Endothelial cell (in vitro differentiated cells): ENCODE measurements at regions not wholly inside any gene's neighbourhood (a gene's known extent, or its start where the extent isn't known, plus 50 kb on each side); places are given as distances from the start of the nearest gene placed in this dataset.
"Not testable (repeated sequence)": the region's sequence is repeated elsewhere in the genome, so short reads cannot be mapped to it uniquely, and the experiment has no call there.

ENCODE experiments used
- DNase-seq: peaks from one replicate; pipeline ENCODE4 v3.0.0; 2021; ENCODE audit warnings: low spot score
- H3K27ac Mint-ChIP-seq: one replicate; pipeline ENCODE4 v1.8.0; 2021; ENCODE audit warnings: mixed read lengths, inconsistent platforms; ENCODE audit not compliant: unreplicated experiment
- H3K27me3 Mint-ChIP-seq: one replicate; pipeline ENCODE4 v1.8.0; 2021; ENCODE audit warnings: mild to moderate bottlenecking, moderate library complexity, mixed read lengths, inconsistent platforms; ENCODE audit not compliant: unreplicated experiment
- H3K36me3 Mint-ChIP-seq: one replicate; pipeline ENCODE4 v1.8.0; 2021; ENCODE audit warnings: mild to moderate bottlenecking, low read depth, mixed read lengths, inconsistent platforms; ENCODE audit not compliant: unreplicated experiment
- H3K4me1 Mint-ChIP-seq: one replicate; pipeline ENCODE4 v1.8.0; 2021; ENCODE audit warnings: mild to moderate bottlenecking, mixed read lengths, inconsistent platforms; ENCODE audit not compliant: unreplicated experiment
- H3K4me3 Mint-ChIP-seq: one replicate; pipeline ENCODE4 v1.8.0; 2021; ENCODE audit warnings: mild to moderate bottlenecking, mixed read lengths, inconsistent platforms; ENCODE audit not compliant: unreplicated experiment
- H3K9me3 Mint-ChIP-seq: one replicate; pipeline ENCODE4 v1.8.0; 2021; ENCODE audit warnings: mixed read lengths, inconsistent platforms; ENCODE audit not compliant: unreplicated experiment
- TF ChIP-seq, protein P1 (sequence below): fragments of 200-600 bp; sonication (generic); IDR thresholded peaks from one replicate; pipeline ENCODE4 v1.5.0; 2021; ENCODE audit warnings: antibody characterized with exemption; ENCODE audit not compliant: unreplicated experiment

DNA sequence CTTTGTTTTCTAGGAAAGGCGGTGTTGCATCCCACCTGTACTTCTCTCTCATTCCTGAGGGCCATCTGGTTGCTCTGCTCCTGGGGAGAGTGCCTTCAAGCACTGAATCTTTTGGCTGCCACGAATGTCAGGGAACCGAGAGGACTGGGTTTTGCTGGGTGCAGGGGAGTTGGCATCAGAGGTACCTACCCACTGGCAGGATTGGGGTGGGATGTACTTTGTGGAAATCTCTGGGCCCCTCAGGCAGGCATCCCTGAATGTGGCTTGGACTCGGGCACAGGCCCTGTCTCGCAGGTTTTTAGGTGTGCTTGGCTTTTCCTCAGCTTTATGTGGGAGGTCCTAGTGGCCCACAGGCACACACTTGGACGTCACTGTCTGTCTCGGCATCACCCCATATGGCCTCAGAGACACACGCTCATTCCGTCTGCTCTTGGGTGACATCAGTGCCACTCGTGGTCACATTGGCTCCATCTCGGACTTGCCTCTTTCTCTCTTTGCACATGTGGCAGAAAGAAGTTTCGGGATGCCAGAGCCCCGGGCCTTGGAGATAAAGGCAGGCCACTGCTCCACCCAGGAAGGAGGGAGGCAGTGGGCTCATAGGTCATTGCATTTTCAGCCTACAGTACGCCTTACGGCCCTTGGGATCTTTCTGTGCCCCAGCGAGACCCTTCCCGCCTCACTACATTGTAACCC, 325.6 kb downstream of the ZNF716 start:
- DNase-seq, result no peak
- peaks cover 26% of the 10 kb centered on the region for H3K36me3 Mint-ChIP-seq
- H3K4me3 Mint-ChIP-seq, result no peak overlapping the region
- H3K4me1 Mint-ChIP-seq, result peaks cover 1% of the 10 kb centered on the region
- peaks cover 19% of the 10 kb centered on the region for H3K27me3 Mint-ChIP-seq
- H3K27ac Mint-ChIP-seq, result no peak overlapping the region
- peaks cover 65% of the 10 kb centered on the region for H3K9me3 Mint-ChIP-seq
- TF ChIP-seq, protein P1, sequence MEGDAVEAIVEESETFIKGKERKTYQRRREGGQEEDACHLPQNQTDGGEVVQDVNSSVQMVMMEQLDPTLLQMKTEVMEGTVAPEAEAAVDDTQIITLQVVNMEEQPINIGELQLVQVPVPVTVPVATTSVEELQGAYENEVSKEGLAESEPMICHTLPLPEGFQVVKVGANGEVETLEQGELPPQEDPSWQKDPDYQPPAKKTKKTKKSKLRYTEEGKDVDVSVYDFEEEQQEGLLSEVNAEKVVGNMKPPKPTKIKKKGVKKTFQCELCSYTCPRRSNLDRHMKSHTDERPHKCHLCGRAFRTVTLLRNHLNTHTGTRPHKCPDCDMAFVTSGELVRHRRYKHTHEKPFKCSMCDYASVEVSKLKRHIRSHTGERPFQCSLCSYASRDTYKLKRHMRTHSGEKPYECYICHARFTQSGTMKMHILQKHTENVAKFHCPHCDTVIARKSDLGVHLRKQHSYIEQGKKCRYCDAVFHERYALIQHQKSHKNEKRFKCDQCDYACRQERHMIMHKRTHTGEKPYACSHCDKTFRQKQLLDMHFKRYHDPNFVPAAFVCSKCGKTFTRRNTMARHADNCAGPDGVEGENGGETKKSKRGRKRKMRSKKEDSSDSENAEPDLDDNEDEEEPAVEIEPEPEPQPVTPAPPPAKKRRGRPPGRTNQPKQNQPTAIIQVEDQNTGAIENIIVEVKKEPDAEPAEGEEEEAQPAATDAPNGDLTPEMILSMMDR, result no peak

DNA sequence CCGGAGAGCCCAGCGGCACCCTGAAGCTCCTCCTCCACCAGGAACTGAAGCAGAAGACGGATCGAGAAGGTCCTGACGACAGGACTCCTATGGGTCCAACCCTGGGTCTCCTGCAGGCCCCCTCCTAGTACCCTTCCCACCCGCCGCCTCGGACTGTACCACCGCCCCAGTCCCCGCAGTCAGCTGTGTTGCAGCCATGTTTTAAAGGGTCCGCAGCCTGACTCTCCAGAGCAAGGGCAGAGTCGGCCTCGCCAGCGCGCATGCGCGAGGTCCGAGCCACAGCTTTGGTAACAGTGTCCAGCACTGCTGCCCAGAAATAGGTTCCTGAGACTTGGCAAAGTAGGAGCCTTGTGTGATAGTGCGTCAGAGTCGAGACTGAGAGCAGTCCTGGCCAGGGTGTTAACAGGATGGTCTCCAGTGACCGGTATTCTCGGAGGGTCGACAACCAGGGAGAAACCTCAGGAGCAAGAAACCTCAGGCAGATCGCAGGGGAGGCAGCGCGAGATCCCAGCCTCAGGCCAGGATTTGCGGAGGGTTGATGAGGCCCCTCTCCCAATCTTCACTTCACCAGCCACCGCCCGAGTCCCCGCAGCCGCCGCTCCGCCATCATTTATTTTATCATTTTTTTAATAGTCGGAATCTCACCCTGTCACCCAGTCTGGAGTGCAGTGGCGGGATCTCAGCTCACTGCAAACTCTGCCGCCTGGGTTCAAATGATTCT, 326.3 kb downstream of the ZNF716 start:
- not testable (repeated sequence) for H3K4me1 Mint-ChIP-seq, DNase-seq, H3K4me3 Mint-ChIP-seq, H3K27ac Mint-ChIP-seq
- H3K36me3 Mint-ChIP-seq, result peaks cover 20% of the 10 kb centered on the region
- peaks cover 17% of the 10 kb centered on the region for H3K27me3 Mint-ChIP-seq
- peaks cover 58% of the 10 kb centered on the region for H3K9me3 Mint-ChIP-seq

DNA sequence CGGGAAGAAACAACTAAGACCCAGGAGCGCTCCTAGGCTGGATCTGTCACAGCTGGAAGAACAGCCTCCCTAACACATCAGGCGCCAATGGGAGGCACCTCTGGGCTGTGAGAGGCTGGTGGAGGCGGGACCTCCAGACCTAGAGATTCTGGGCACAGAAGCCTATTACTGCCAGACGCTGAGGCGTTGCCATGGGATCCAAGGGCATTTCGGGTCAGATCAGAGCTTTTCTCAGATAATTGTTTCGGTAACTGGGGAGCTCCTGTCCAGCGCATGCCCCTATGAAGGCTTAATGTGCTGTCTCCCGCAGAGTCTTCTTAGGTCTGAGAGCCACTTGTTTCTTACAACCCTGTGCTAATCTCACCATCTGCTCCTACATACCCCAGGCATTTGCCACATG, 339.2 kb downstream of the ZNF716 start:
- TF ChIP-seq, protein P1, result no peak
- DNase-seq, result no peak
- Mint-ChIP-seq H3K4me3 (no peak overlapping the region), H3K27me3 (peaks cover 11% of the 10 kb centered on the region), H3K27ac (no peak overlapping the region), H3K36me3 (peaks cover 8% of the 10 kb centered on the region), H3K9me3 (peaks cover 20% of the 10 kb centered on the region), H3K4me1 (no peaks in the 10 kb centered on the region)

DNA sequence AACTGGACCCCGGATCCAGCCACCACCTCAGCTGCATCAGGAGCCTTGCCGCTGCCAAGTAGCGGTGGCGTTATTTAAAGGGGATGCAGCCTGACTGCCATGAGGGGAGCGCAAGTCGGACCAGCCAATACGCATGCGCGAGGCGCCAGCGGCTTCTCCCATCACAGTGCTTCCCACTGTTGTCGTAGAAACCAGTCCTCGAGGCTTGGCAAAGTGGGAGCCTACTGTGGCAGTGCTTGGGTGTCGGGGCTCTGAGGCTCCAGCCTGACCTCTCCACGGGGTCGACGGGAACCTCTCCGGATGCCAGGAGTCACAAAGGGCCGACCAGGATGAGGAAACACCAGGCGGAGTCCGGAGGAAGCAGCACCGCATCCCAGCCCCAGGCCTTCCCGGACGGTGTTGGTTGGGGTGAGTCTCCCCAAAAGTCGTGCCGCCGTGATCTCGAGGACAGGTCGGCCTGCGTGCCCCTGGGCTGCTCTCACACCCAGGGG, 369.6 kb downstream of the ZNF716 start:
- Mint-ChIP-seq H3K9me3 (peaks cover 36% of the 10 kb centered on the region), H3K36me3 (peaks cover 18% of the 10 kb centered on the region), H3K27me3 (peaks cover 26% of the 10 kb centered on the region), H3K4me1 (no peaks in the 10 kb centered on the region), H3K27ac (no peak overlapping the region), H3K4me3 (no peak overlapping the region)
- TF ChIP-seq, protein P1, result no peak
- no peak for DNase-seq

DNA sequence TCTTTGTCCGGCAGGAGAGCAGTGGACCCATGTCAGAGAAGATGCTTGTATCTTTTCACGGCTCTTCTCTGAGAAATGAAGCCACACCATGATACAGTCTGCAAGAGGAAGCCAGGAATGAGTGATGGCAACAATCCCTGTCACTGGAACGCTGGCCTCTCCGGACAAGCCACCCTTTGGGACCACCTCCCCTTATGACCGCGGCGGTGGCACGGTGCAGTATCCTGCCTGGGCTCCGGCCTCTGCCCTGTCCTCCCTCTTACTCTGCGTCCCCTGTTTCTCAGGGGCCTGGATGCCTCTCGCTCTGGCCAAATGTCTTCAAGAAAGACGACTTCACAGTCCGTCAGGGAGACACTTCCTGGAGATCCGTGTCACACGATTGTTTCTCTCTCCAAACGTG, 370.5 kb downstream of the ZNF716 start:
- H3K27ac Mint-ChIP-seq, result no peak overlapping the region
- TF ChIP-seq, protein P1, result no peak
- H3K36me3 Mint-ChIP-seq, result peaks cover 22% of the 10 kb centered on the region
- H3K9me3 Mint-ChIP-seq, result peaks cover 42% of the 10 kb centered on the region
- DNase-seq, result no peak
- H3K27me3 Mint-ChIP-seq, result peaks cover 26% of the 10 kb centered on the region
- no peaks in the 10 kb centered on the region for H3K4me1 Mint-ChIP-seq
- no peak overlapping the region for H3K4me3 Mint-ChIP-seq
